Uterus (tissue), 3 donors: ENCODE measurements at regions not wholly inside any gene's neighbourhood (a gene's known extent, or its start where the extent isn't known, plus 50 kb on each side); places are given as distances from the start of the nearest gene placed in this dataset.

Experiments used
- DNase-seq, 2 donors: peaks; one replicate each; pipeline ENCODE4 v3.0.0-alpha.2; 2019 to 2020
- H3K27ac ChIP-seq, 2 donors: fragments of 200-600 bp; sonication (generic); 1 replicate in 1 of 2; 2 replicates in 1 of 2; pipeline ENCODE4 v1.5.1; 2016 to 2018
- H3K27me3 ChIP-seq, 2 donors: fragments of 200-600 bp; sonication (generic); one replicate each; pipeline ENCODE4 v1.5.1; 2018 to 2019; ENCODE audit warnings: control low read depth in 1 of 2
- H3K36me3 ChIP-seq, 2 donors: fragments of 200-600 bp; sonication (generic); one replicate each; pipeline ENCODE4 v1.5.1; 2019; ENCODE audit warnings: control low read depth in 1 of 2
- H3K4me1 ChIP-seq, 2 donors: fragments of 200-600 bp; sonication (generic); one replicate each; pipeline ENCODE4 v1.5.1; 2018 to 2019; ENCODE audit warnings: control low read depth in 1 of 2
- H3K4me3 ChIP-seq, 2 donors: fragments of 200-600 bp; sonication (generic); 1 replicate in 1 of 2; 2 replicates in 1 of 2; pipeline ENCODE4 v1.5.1; 2018 to 2019; ENCODE audit warnings: mild to moderate bottlenecking in 1 of 2
- H3K9me3 ChIP-seq, 2 donors: fragments of 200-600 bp; sonication (generic); one replicate each; pipeline ENCODE4 v1.5.1; 2019; ENCODE audit warnings: control low read depth in 1 of 2
- POLR2A ChIP-seq, 2 donors: fragments of 450-650 bp; IDR thresholded peaks; one replicate each; pipeline ENCODE4 v1.6.1; 2016; ENCODE audit warnings: antibody characterized with exemption in 2 of 2, mild to moderate bottlenecking in 1 of 2, moderate library complexity in 1 of 2
- intact Hi-C: fragments of 100-400 bp; cut with DNase I; formaldehyde crosslinking; loops from one replicate; pipeline ENCODE4 v1.15.1; 2023; ENCODE audit warnings: low total_unique reads
- TF ChIP-seq, protein P1 (sequence below), 4 experiments: fragments of 200-600 bp in 2 of 4; fragments of 450-650 bp in 2 of 4; sonication (generic) in 2 of 4; IDR thresholded peaks; one replicate each; pipeline ENCODE4 v1.5.1; 2016 to 2019; ENCODE audit warnings: antibody characterized with exemption in 4 of 4, mild to moderate bottlenecking in 2 of 4, moderate library complexity in 1 of 4
- donor health status: DM: yes; HTN: yes; CAD: no.

DNA sequence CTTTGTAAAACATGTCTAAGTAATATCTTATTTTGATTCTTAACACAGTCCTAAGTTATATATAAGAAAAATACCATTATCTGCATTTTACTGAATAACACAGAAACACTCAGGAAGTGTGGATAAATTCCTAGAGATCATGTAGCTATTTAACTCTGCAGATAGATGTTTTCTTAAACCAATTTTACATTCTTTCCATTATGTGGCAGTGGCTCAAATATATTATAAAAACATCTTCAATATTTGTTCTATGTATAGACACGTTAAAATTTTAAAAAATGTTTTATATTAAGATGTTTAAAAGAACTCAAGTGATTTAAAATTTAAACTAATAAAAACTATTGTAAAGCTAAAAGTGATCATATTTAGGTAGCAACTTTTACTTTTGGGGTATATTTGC lies 683.8 kb downstream of the DIPK2A start:
- Histone ChIP-seq H3K27ac (no peak overlapping the region), H3K4me3 (no peak overlapping the region), H3K36me3 (no peaks in the 10 kb centered on the region), H3K9me3 (no peaks in the 10 kb centered on the region), H3K27me3 (no peaks in the 10 kb centered on the region), H3K4me1 (no peaks in the 10 kb centered on the region)
- no peak for DNase-seq
- TF ChIP-seq, protein P1, sequence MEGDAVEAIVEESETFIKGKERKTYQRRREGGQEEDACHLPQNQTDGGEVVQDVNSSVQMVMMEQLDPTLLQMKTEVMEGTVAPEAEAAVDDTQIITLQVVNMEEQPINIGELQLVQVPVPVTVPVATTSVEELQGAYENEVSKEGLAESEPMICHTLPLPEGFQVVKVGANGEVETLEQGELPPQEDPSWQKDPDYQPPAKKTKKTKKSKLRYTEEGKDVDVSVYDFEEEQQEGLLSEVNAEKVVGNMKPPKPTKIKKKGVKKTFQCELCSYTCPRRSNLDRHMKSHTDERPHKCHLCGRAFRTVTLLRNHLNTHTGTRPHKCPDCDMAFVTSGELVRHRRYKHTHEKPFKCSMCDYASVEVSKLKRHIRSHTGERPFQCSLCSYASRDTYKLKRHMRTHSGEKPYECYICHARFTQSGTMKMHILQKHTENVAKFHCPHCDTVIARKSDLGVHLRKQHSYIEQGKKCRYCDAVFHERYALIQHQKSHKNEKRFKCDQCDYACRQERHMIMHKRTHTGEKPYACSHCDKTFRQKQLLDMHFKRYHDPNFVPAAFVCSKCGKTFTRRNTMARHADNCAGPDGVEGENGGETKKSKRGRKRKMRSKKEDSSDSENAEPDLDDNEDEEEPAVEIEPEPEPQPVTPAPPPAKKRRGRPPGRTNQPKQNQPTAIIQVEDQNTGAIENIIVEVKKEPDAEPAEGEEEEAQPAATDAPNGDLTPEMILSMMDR (IDR thresholded peaks at IDR 0.05): no peak
- TF ChIP-seq POLR2A (IDR thresholded peaks at IDR 0.05): no peak
- intact Hi-C loops: no loop called here

- TF ChIP-seq POLR2A (IDR thresholded peaks at IDR 0.05): no peak
- TF ChIP-seq, protein P1 (IDR thresholded peaks at IDR 0.05): no peak
- intact Hi-C loops: no loop called here
- no peak for DNase-seq
Measured at GRCh38 chr3:144660186-144660585, 688.6 kb downstream of the DIPK2A start.

GRCh38 chr3:144662729-144663128 lies 691.1 kb downstream of the DIPK2A start:
- TF ChIP-seq, protein P1 (IDR thresholded peaks at IDR 0.05): no peak
- TF ChIP-seq POLR2A (IDR thresholded peaks at IDR 0.05): no peak
- H3K4me3 ChIP-seq: no peak overlapping the region
- no peak for DNase-seq
- H3K27ac ChIP-seq: no peak overlapping the region
- H3K4me1 ChIP-seq: no peaks in the 10 kb centered on the region
- intact Hi-C loops: no loop called here
- no peaks in the 10 kb centered on the region for H3K27me3 ChIP-seq
- H3K9me3 ChIP-seq: no peaks in the 10 kb centered on the region
- H3K36me3 ChIP-seq: no peaks in the 10 kb centered on the region

More at GRCh38 chr3:144660186-144660585, 688.6 kb downstream of the DIPK2A start:
- no peak overlapping the region for H3K4me3 ChIP-seq
- no peaks in the 10 kb centered on the region for H3K4me1 ChIP-seq
- no peak overlapping the region for H3K27ac ChIP-seq
- no peaks in the 10 kb centered on the region for H3K36me3 ChIP-seq
- H3K9me3 ChIP-seq: no peaks in the 10 kb centered on the region
- H3K27me3 ChIP-seq: no peaks in the 10 kb centered on the region

DNA sequence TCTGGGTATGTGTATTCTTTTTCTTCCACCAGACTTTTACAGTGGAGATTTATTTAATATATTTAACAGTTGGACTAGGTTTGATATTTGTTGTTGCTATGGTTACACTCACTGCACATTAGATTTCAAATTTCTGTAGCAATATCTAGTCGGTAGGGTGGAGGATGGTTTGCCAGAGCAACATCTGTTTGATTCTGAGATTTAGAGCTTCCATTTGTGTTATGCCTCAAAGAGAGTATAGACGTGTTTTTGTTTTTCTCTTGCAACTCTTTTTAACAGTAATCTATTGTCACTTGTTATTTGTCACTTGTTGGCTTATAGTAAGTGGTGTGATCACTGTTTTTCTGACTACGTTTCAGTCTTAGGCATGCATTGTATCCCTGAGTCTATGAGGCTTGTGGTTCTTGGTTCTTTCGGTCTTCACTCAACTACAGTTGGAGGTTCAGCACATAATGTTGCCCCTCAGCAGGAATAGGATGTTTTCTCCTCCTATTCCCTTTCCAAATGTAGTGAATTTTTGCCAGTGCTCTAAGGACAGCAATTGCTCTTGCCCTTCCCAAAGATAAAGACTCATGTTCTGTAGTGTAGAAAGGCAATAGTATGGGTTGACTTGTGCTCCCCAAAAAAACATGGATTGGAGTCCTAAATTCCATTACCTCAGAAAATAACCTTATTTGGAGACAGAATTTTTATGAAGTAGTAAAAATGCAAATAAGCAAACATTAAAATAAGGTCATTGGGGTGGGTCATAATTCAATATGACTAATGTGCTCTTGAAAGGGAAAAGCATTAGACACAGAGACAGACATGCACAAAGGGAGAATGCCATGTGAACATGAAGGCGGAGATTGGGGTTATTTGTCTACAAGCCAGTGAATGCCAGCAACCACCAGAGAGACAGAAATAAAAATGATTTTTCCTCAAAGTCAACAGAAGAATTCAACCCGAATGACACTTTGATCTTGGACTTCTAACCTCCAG lies 692.1 kb downstream of the DIPK2A start:
- Histone ChIP-seq H3K4me3 (no peak overlapping the region), H3K27ac (no peak overlapping the region), H3K9me3 (no peaks in the 10 kb centered on the region), H3K4me1 (no peaks in the 10 kb centered on the region), H3K36me3 (no peaks in the 10 kb centered on the region), H3K27me3 (no peaks in the 10 kb centered on the region)
- TF ChIP-seq, protein P1 (IDR thresholded peaks at IDR 0.05): no peak
- TF ChIP-seq POLR2A (IDR thresholded peaks at IDR 0.05): no peak
- DNase-seq: no peak
- intact Hi-C loops: no loop called here

GRCh38 chr3:144665567-144666053 lies 694.0 kb downstream of the DIPK2A start:
- Histone ChIP-seq H3K4me3 (no peak overlapping the region), H3K27ac (no peak overlapping the region), H3K27me3 (no peaks in the 10 kb centered on the region), H3K9me3 (no peaks in the 10 kb centered on the region), H3K4me1 (no peaks in the 10 kb centered on the region), H3K36me3 (no peaks in the 10 kb centered on the region)
- DNase-seq: no peak
- intact Hi-C loops: no loop called here
- TF ChIP-seq, protein P1 (IDR thresholded peaks at IDR 0.05): no peak
- no peak for TF ChIP-seq POLR2A (IDR thresholded peaks at IDR 0.05)
